ENCODE measurements at regions not wholly inside any gene's neighbourhood (a gene's known extent, or its start where the extent isn't known, plus 50 kb on each side); places are given as distances from the start of the nearest gene placed in this dataset.

DNA sequence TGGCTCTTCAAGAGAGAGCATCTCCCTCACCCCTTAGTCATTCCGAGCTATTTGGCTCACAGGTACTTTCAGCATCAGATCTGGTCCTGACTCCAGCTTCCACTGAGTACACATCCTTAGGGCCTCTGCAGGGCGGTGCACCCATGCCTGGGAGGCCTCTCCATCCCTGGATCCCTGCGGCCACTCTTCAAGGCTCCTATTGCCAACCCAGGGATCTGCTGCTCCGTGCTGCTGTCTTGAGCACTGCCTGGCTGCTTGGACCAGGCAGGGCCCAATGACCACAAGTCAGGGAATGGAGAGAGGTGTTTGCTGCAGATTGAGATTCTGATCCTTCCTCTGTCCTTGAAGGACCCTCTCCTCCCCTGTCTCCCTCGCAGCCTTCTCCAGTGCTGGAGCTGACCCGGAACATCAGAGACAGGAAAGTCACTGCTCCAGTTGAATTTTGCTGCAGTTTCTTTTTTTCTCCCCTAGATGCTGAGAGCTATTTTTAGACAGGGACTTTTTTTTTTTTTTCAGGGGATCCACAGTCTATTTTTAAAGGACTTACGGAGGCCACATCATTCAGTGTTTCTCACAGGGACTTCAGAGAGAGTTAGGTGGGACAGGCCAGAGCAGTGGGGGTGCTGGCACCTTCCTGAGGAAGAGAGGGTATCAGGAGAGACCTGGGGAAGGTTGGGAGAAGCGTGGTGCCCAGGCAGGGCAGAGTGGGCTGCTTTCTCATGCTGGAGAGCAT lies 50.1 kb upstream of the KCNA1 start:
- no peak for DNase-seq

Measured in retina (tissue), 1 donor.